Liver (tissue), 8 donors: ENCODE measurements at regions not wholly inside any gene's neighbourhood (a gene's known extent, or its start where the extent isn't known, plus 50 kb on each side); places are given as distances from the start of the nearest gene placed in this dataset.

ENCODE experiments used
- DNase-seq: peaks from one replicate; pipeline ENCODE4 v3.0.0-alpha.2; 2017; ENCODE audit warnings: low spot score
- H3K27ac ChIP-seq, 2 donors: one replicate each; pipeline ENCODE4 v1.7.0; 2013; ENCODE audit warnings: inconsistent platforms in 2 of 2, low read length in 2 of 2, control low read depth in 1 of 2, low read depth in 1 of 2, mild to moderate bottlenecking in 1 of 2
- H3K27me3 ChIP-seq, 4 donors: one replicate each; pipeline versions ENCODE4 v1.6.1 to v1.7.0; 2013; ENCODE audit warnings: low read length in 3 of 4, inconsistent platforms in 1 of 4, mild to moderate bottlenecking in 1 of 4, moderate library complexity in 1 of 4; ENCODE audit not compliant: control insufficient read depth in 4 of 4, insufficient read depth in 4 of 4
- H3K36me3 ChIP-seq, 4 donors: one replicate each; pipeline versions ENCODE4 v1.6.1 to v1.7.0; 2013; ENCODE audit warnings: low read length in 3 of 4, mild to moderate bottlenecking in 3 of 4, low read depth in 1 of 4, moderate library complexity in 1 of 4; ENCODE audit not compliant: control insufficient read depth in 4 of 4, insufficient read depth in 3 of 4
- H3K4me1 ChIP-seq, 4 donors: one replicate each; pipeline versions ENCODE4 v1.6.1 to v1.7.0; 2013; ENCODE audit warnings: low read length in 3 of 4, mild to moderate bottlenecking in 3 of 4, moderate library complexity in 1 of 4; ENCODE audit not compliant: control insufficient read depth in 4 of 4, insufficient read depth in 4 of 4
- H3K4me3 ChIP-seq, 3 donors: one replicate each; pipeline versions ENCODE4 v1.6.1 to v1.7.0; 2013; ENCODE audit warnings: low read length in 3 of 3, control low read depth in 1 of 3, low read depth in 1 of 3, mild to moderate bottlenecking in 1 of 3
- H3K9ac ChIP-seq, 2 donors: one replicate each; pipeline ENCODE4 v1.7.0; 2013; ENCODE audit warnings: low read length in 2 of 2, mild to moderate bottlenecking in 2 of 2, moderate library complexity in 2 of 2, control low read depth in 1 of 2, low read depth in 1 of 2
- H3K9me3 ChIP-seq, 4 donors: one replicate each; pipeline versions ENCODE4 v1.6.1 to v1.7.0; 2013; ENCODE audit warnings: low read length in 3 of 4; ENCODE audit not compliant: control insufficient read depth in 4 of 4
- EGR1 ChIP-seq, 2 donors: IDR thresholded peaks; 2 replicates each; pipeline ENCODE4 v1.6.1; 2016 to 2018; ENCODE audit warnings: antibody characterized with exemption in 2 of 2, low read depth in 2 of 2
- FOXA2 ChIP-seq: IDR thresholded peaks from 2 replicates; pipeline ENCODE4 v1.6.1; 2016; ENCODE audit warnings: antibody characterized with exemption
- GABPA ChIP-seq, 2 donors: IDR thresholded peaks in 1 of 2; conservative IDR thresholded peaks in 1 of 2; 2 replicates each; pipeline ENCODE4 v1.6.1; 2016; ENCODE audit warnings: antibody characterized with exemption in 2 of 2, mild to moderate bottlenecking in 1 of 2, moderate library complexity in 1 of 2
- HNF4A ChIP-seq, 2 donors: conservative IDR thresholded peaks; 2 replicates each; pipeline ENCODE4 v1.6.1; 2016; ENCODE audit warnings: antibody characterized with exemption in 2 of 2, mild to moderate bottlenecking in 2 of 2
- HNF4G ChIP-seq: IDR thresholded peaks from 2 replicates; pipeline ENCODE4 v1.6.1; 2016; ENCODE audit warnings: antibody characterized with exemption
- NR2F2 ChIP-seq: IDR thresholded peaks from 2 replicates; pipeline ENCODE4 v1.6.1; 2016; ENCODE audit warnings: antibody characterized with exemption
- RAD21 ChIP-seq, 2 donors: IDR thresholded peaks; 2 replicates each; pipeline ENCODE4 v1.6.1; 2016; ENCODE audit warnings: antibody characterized with exemption in 2 of 2, mild to moderate bottlenecking in 2 of 2
- RXRA ChIP-seq, 2 donors: IDR thresholded peaks; 2 replicates each; pipeline ENCODE4 v1.6.1; 2017 to 2018; ENCODE audit warnings: antibody characterized with exemption in 2 of 2, mild to moderate bottlenecking in 1 of 2
- SP1 ChIP-seq: IDR thresholded peaks from 2 replicates; pipeline ENCODE4 v1.6.1; 2018; ENCODE audit warnings: antibody characterized with exemption, mild to moderate bottlenecking
- WGBS: extraction: QIAGEN DNeasy Blood & Tissue Kit; methylation state at CpG from one replicate; pipeline ENCODE4 v1.1.7; 2013; 5-methylcytosine and 5-hydroxymethylcytosine counted together
- TF ChIP-seq, protein P1 (sequence below): IDR thresholded peaks from 2 replicates; pipeline ENCODE4 v1.6.1; 2016; ENCODE audit warnings: antibody characterized with exemption, mild to moderate bottlenecking
- TF ChIP-seq, protein P2 (sequence below): fragments of 150-350 bp; IDR thresholded peaks from 2 replicates; pipeline ENCODE4 v1.5.1; 2017; ENCODE audit warnings: improper control_type of control experiment, low read depth, low read length; ENCODE audit not compliant: missing input control
- TF ChIP-seq, protein P3 (sequence below): IDR thresholded peaks from 2 replicates; pipeline ENCODE4 v1.6.1; 2016; ENCODE audit warnings: antibody characterized with exemption
- donor health status: healthy.
- donor health status: healthy.
- donor health status: healthy.
- donor health status: healthy.
- donor health status: healthy.

DNA sequence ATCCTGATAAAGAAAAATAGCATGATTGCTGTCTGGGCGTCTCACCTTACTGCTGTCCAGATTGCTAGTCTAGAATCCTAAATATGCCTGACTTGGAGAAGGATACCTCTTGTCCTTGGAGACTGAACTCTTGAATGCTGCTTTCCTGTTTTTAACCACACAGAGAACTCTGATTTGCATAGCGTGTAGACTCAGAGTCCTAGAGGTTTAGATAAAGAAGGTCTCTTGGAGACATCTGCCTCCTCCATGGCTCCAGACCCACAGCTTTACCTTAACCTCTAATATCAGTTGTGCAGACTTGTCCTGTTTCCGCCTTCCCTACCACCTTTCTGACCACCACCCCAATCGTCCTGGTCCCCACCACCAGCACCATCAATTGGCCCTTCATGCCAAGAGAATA, 292.6 kb upstream of the CYRIA start:
- H3K27me3 ChIP-seq = no peaks in the 10 kb centered on the region
- no peak overlapping the region for H3K9ac ChIP-seq
- H3K4me3 ChIP-seq = no peak overlapping the region
- DNase-seq = no peak
- H3K36me3 ChIP-seq = no peaks in the 10 kb centered on the region
- no peaks in the 10 kb centered on the region for H3K4me1 ChIP-seq
- no peaks in the 10 kb centered on the region for H3K9me3 ChIP-seq
- TF ChIP-seq, protein P1, sequence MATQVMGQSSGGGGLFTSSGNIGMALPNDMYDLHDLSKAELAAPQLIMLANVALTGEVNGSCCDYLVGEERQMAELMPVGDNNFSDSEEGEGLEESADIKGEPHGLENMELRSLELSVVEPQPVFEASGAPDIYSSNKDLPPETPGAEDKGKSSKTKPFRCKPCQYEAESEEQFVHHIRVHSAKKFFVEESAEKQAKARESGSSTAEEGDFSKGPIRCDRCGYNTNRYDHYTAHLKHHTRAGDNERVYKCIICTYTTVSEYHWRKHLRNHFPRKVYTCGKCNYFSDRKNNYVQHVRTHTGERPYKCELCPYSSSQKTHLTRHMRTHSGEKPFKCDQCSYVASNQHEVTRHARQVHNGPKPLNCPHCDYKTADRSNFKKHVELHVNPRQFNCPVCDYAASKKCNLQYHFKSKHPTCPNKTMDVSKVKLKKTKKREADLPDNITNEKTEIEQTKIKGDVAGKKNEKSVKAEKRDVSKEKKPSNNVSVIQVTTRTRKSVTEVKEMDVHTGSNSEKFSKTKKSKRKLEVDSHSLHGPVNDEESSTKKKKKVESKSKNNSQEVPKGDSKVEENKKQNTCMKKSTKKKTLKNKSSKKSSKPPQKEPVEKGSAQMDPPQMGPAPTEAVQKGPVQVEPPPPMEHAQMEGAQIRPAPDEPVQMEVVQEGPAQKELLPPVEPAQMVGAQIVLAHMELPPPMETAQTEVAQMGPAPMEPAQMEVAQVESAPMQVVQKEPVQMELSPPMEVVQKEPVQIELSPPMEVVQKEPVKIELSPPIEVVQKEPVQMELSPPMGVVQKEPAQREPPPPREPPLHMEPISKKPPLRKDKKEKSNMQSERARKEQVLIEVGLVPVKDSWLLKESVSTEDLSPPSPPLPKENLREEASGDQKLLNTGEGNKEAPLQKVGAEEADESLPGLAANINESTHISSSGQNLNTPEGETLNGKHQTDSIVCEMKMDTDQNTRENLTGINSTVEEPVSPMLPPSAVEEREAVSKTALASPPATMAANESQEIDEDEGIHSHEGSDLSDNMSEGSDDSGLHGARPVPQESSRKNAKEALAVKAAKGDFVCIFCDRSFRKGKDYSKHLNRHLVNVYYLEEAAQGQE = no peak
- TF ChIP-seq HNF4G (no peak), RXRA (IDR thresholded peaks at IDR 0.05) (no peak)
- H3K27ac ChIP-seq = no peak overlapping the region
- WGBS = 79% methylated on average over 4 of the region's 4 CpGs

DNA sequence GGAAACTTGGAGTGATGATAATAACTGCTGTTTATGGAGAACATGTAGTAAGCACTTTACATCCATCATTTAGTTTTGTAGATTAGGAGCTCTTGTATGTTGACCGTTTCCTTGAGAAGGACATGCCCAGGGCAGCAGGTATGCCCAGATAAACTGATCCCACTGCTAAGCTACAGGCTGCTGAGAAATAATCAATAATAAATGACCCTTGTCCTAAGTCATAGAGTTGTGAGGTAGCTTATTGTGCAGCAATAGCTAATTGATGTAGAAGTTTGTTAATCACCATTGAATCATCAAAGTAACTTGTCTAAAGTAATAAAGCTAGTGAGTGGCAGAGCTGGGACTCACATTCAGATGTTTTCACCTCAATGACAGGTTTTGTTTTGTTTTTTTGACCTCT, 287.2 kb upstream of the CYRIA start:
- no peak for DNase-seq
- Histone ChIP-seq H3K9ac (no peak overlapping the region), H3K9me3 (no peaks in the 10 kb centered on the region), H3K4me1 (no peaks in the 10 kb centered on the region), H3K36me3 (no peaks in the 10 kb centered on the region), H3K4me3 (no peak overlapping the region), H3K27me3 (no peaks in the 10 kb centered on the region), H3K27ac (no peak overlapping the region)
- WGBS = 61% methylated on average over 1 of the region's 1 CpG
- peak in 1 of 2 donors; percentile 23 for TF ChIP-seq HNF4A (conservative IDR thresholded peaks at IDR 0.05)
- no peak for TF ChIP-seq FOXA2

DNA sequence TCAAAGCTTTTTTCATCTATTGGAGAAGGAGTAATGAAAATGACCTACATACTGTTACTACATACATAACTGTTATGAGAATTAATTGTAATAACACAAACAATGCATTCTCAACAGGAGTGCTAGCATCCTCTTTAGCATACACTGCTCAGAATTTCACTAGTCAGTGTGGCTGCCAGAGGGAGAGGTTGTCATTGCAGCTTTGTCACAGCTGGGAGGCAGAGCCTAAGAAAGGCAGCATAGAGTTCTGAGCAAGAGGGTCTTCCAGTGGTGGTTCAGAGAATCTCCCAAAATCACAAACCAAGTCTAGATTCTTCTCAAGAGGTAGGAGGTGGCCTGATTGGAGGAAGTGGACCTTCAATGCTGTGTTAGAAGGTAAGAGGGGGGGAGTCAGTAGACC, 286.7 kb upstream of the CYRIA start:
- no peak for DNase-seq
- no peaks in the 10 kb centered on the region for H3K4me1 ChIP-seq
- H3K36me3 ChIP-seq = no peaks in the 10 kb centered on the region
- H3K27ac ChIP-seq = no peak overlapping the region
- H3K9me3 ChIP-seq = no peaks in the 10 kb centered on the region
- TF ChIP-seq HNF4A (conservative IDR thresholded peaks at IDR 0.05) = no peak
- no peak for TF ChIP-seq EGR1 (IDR thresholded peaks at IDR 0.05; ENCODE audit: low read depth in 2 of 2)
- TF ChIP-seq HNF4G = no peak
- TF ChIP-seq SP1 = no peak
- TF ChIP-seq GABPA (IDR thresholded peaks at IDR 0.05 in 1 of 2, conservative IDR thresholded peaks at IDR 0.05 in 1 of 2) = no peak
- TF ChIP-seq RAD21 (IDR thresholded peaks at IDR 0.05) = no peak
- no peak for TF ChIP-seq FOXA2
- TF ChIP-seq NR2F2 = no peak
- TF ChIP-seq, protein P2, sequence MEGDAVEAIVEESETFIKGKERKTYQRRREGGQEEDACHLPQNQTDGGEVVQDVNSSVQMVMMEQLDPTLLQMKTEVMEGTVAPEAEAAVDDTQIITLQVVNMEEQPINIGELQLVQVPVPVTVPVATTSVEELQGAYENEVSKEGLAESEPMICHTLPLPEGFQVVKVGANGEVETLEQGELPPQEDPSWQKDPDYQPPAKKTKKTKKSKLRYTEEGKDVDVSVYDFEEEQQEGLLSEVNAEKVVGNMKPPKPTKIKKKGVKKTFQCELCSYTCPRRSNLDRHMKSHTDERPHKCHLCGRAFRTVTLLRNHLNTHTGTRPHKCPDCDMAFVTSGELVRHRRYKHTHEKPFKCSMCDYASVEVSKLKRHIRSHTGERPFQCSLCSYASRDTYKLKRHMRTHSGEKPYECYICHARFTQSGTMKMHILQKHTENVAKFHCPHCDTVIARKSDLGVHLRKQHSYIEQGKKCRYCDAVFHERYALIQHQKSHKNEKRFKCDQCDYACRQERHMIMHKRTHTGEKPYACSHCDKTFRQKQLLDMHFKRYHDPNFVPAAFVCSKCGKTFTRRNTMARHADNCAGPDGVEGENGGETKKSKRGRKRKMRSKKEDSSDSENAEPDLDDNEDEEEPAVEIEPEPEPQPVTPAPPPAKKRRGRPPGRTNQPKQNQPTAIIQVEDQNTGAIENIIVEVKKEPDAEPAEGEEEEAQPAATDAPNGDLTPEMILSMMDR = no peak
- TF ChIP-seq, protein P3, sequence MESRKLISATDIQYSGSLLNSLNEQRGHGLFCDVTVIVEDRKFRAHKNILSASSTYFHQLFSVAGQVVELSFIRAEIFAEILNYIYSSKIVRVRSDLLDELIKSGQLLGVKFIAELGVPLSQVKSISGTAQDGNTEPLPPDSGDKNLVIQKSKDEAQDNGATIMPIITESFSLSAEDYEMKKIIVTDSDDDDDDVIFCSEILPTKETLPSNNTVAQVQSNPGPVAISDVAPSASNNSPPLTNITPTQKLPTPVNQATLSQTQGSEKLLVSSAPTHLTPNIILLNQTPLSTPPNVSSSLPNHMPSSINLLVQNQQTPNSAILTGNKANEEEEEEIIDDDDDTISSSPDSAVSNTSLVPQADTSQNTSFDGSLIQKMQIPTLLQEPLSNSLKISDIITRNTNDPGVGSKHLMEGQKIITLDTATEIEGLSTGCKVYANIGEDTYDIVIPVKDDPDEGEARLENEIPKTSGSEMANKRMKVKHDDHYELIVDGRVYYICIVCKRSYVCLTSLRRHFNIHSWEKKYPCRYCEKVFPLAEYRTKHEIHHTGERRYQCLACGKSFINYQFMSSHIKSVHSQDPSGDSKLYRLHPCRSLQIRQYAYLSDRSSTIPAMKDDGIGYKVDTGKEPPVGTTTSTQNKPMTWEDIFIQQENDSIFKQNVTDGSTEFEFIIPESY = no peak
- H3K4me3 ChIP-seq = no peak overlapping the region
- H3K27me3 ChIP-seq = no peaks in the 10 kb centered on the region
- H3K9ac ChIP-seq = no peak overlapping the region
